Mucosa of rectum (tissue), 2 donors: ENCODE measurements at regions not wholly inside any gene's neighbourhood (a gene's known extent, or its start where the extent isn't known, plus 50 kb on each side); places are given as distances from the start of the nearest gene placed in this dataset.
A peak's percentile ranks its signal among the peaks of the same experiment; 100 is the strongest.

Experiments used
- H3K27ac ChIP-seq, 2 donors: one replicate each; pipeline ENCODE4 v1.7.0; 2013; ENCODE audit warnings: inconsistent platforms in 2 of 2, low read depth in 2 of 2, low read length in 2 of 2
- H3K27me3 ChIP-seq, 2 donors: one replicate each; pipeline ENCODE4 v1.7.0; 2013; ENCODE audit warnings: low read length in 2 of 2; ENCODE audit not compliant: control insufficient read depth in 2 of 2, insufficient read depth in 2 of 2
- H3K36me3 ChIP-seq, 2 donors: one replicate each; pipeline ENCODE4 v1.7.0; 2013; ENCODE audit warnings: low read length in 2 of 2; ENCODE audit not compliant: control insufficient read depth in 2 of 2, insufficient read depth in 2 of 2
- H3K4me1 ChIP-seq, 2 donors: one replicate each; pipeline ENCODE4 v1.7.0; 2013; ENCODE audit warnings: low read length in 2 of 2, mild to moderate bottlenecking in 1 of 2; ENCODE audit not compliant: control insufficient read depth in 2 of 2, insufficient read depth in 2 of 2
- H3K4me3 ChIP-seq, 2 donors: one replicate each; pipeline ENCODE4 v1.7.0; 2013; ENCODE audit warnings: low read length in 2 of 2
- H3K9ac ChIP-seq, 2 donors: one replicate each; pipeline ENCODE4 v1.7.0; 2013; ENCODE audit warnings: low read length in 2 of 2, low read depth in 1 of 2, mild to moderate bottlenecking in 1 of 2
- H3K9me3 ChIP-seq, 2 donors: one replicate each; pipeline ENCODE4 v1.7.0; 2013; ENCODE audit warnings: low read length in 2 of 2; ENCODE audit not compliant: control insufficient read depth in 2 of 2
- donor health status: healthy.
- donor health status: Normal muscosa, but diverticular disease.

GRCh38 chr16:64440005-64440404 is 681.9 kb downstream of the CDH11 start:
- H3K27me3 ChIP-seq: no peaks in the 10 kb centered on the region
- peak overlapping the region in 1 of 2 donors; percentile 11 for H3K27ac ChIP-seq
- H3K9ac ChIP-seq: no peak overlapping the region
- no peak overlapping the region for H3K4me3 ChIP-seq
- no peaks in the 10 kb centered on the region for H3K9me3 ChIP-seq
- no peaks in the 10 kb centered on the region for H3K36me3 ChIP-seq
- no peaks in the 10 kb centered on the region for H3K4me1 ChIP-seq

- Histone ChIP-seq H3K9me3 (no peaks in the 10 kb centered on the region), H3K9ac (no peak overlapping the region), H3K27me3 (no peaks in the 10 kb centered on the region), H3K4me1 (no peaks in the 10 kb centered on the region), H3K4me3 (no peak overlapping the region), H3K36me3 (no peaks in the 10 kb centered on the region), H3K27ac (no peak overlapping the region)
Measured at GRCh38 chr16:64437706-64438324, 684.0 kb downstream of the CDH11 start.

DNA sequence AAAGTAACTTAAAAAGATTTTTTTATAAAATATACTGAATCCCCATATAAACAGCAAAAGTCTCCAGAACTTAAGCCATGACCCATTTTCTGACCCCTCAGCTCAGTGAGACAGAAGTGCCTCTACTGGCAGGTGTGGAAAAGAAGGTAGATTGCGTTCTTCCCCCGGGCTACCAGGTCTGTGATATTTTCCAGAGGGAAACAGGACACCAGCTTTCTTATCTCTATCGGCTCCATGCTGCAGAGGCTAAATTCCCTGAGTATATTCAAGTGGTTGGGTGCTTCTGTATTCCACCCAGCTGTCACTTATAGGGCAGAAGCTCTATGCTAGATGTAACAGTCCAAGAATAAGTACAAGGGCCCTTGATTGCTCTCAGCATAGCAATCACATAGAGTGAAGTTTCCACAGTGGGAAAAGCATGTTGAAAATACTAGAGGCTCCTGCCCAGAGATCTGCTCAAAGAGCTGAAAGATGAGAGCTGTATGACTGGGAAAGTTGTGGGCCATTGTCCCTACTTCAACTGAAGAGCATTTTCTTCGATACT is 687.3 kb downstream of the CDH11 start:
- H3K9me3 ChIP-seq: no peaks in the 10 kb centered on the region
- H3K27me3 ChIP-seq: no peaks in the 10 kb centered on the region
- H3K4me1 ChIP-seq: no peaks in the 10 kb centered on the region
- no peaks in the 10 kb centered on the region for H3K36me3 ChIP-seq
- H3K4me3 ChIP-seq: no peak overlapping the region
- H3K9ac ChIP-seq: no peak overlapping the region
- H3K27ac ChIP-seq: no peak overlapping the region

- no peaks in the 10 kb centered on the region for H3K9me3 ChIP-seq
- H3K9ac ChIP-seq: no peak overlapping the region
- no peaks in the 10 kb centered on the region for H3K36me3 ChIP-seq
- H3K4me3 ChIP-seq: no peak overlapping the region
- H3K27ac ChIP-seq: no peak overlapping the region
- no peaks in the 10 kb centered on the region for H3K4me1 ChIP-seq
- no peaks in the 10 kb centered on the region for H3K27me3 ChIP-seq
Measured at GRCh38 chr16:64428463-64429113, 693.3 kb downstream of the CDH11 start.

DNA sequence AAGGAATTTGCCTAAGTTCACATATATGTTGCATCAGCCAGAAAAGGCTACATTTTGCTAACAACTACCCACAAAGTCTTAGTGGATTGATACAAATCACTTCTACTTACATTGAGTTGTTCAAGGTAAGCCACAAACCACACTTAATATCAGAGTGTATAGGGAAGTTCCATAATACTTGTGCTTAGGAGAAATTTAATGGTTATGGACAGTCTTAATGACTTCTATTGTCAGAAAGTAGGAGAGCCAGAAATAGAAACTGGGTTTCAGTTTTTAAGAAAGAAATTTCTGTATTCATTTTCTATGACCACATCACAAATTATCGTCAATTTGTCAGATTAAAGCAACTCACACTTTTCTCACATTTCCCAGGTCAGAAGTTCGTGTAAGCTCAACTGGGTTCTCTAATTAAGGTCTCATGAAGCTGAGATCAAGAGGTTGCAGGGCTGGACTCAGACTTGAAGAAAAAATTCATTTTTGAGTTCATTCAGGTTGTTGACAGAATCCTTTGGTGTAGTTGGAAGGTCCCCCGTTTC is 695.7 kb downstream of the CDH11 start:
- no peaks in the 10 kb centered on the region for H3K9me3 ChIP-seq
- no peaks in the 10 kb centered on the region for H3K4me1 ChIP-seq
- H3K27me3 ChIP-seq: no peaks in the 10 kb centered on the region
- H3K4me3 ChIP-seq: no peak overlapping the region
- no peak overlapping the region for H3K27ac ChIP-seq
- no peaks in the 10 kb centered on the region for H3K36me3 ChIP-seq
- no peak overlapping the region for H3K9ac ChIP-seq

GRCh38 chr16:64425381-64425780 is 696.5 kb downstream of the CDH11 start:
- no peak overlapping the region for H3K9ac ChIP-seq
- H3K27ac ChIP-seq: no peak overlapping the region
- H3K36me3 ChIP-seq: no peaks in the 10 kb centered on the region
- H3K9me3 ChIP-seq: no peaks in the 10 kb centered on the region
- H3K4me1 ChIP-seq: no peaks in the 10 kb centered on the region
- no peaks in the 10 kb centered on the region for H3K27me3 ChIP-seq
- H3K4me3 ChIP-seq: no peak overlapping the region

GRCh38 chr16:64422259-64422658 is 699.6 kb downstream of the CDH11 start:
- no peaks in the 10 kb centered on the region for H3K36me3 ChIP-seq
- no peak overlapping the region for H3K27ac ChIP-seq
- no peaks in the 10 kb centered on the region for H3K9me3 ChIP-seq
- peaks cover 0 to 12% of the 10 kb centered on the region in 2 donors for H3K4me1 ChIP-seq
- no peak overlapping the region for H3K4me3 ChIP-seq
- H3K9ac ChIP-seq: no peak overlapping the region
- no peaks in the 10 kb centered on the region for H3K27me3 ChIP-seq

- H3K9ac ChIP-seq: no peak overlapping the region
- H3K9me3 ChIP-seq: no peaks in the 10 kb centered on the region
- no peak overlapping the region for H3K27ac ChIP-seq
- peaks cover 0 to 12% of the 10 kb centered on the region in 2 donors for H3K4me1 ChIP-seq
- no peaks in the 10 kb centered on the region for H3K27me3 ChIP-seq
- no peak overlapping the region for H3K4me3 ChIP-seq
- no peaks in the 10 kb centered on the region for H3K36me3 ChIP-seq
Measured at GRCh38 chr16:64421515-64421914, 700.3 kb downstream of the CDH11 start.

GRCh38 chr16:64419832-64420231 is 702.0 kb downstream of the CDH11 start:
- peaks cover 0 to 12% of the 10 kb centered on the region in 2 donors for H3K4me1 ChIP-seq
- no peaks in the 10 kb centered on the region for H3K36me3 ChIP-seq
- no peak overlapping the region for H3K27ac ChIP-seq
- H3K27me3 ChIP-seq: no peaks in the 10 kb centered on the region
- no peak overlapping the region for H3K4me3 ChIP-seq
- no peaks in the 10 kb centered on the region for H3K9me3 ChIP-seq
- no peak overlapping the region for H3K9ac ChIP-seq

- peak overlapping the region; percentile 46 to 69 for H3K27ac ChIP-seq
- H3K27me3 ChIP-seq: no peaks in the 10 kb centered on the region
- no peaks in the 10 kb centered on the region for H3K9me3 ChIP-seq
- no peaks in the 10 kb centered on the region for H3K36me3 ChIP-seq
- H3K4me3 ChIP-seq: no peak overlapping the region
- no peak overlapping the region for H3K9ac ChIP-seq
- H3K4me1 ChIP-seq: peaks cover 0 to 12% of the 10 kb centered on the region in 2 donors
Measured at GRCh38 chr16:64417711-64418227, 704.1 kb downstream of the CDH11 start.
